HepG2 (cell line): ENCODE measurements at regions not wholly inside any gene's neighbourhood (a gene's known extent, or its start where the extent isn't known, plus 50 kb on each side); places are given as distances from the start of the nearest gene placed in this dataset.

Experiments used
- ATAC-seq: fragments of 200-7000 bp; cut with Tn5 transposase; 3 replicates; pipeline ENCODE4 v1.9.1; 2020; ENCODE audit warnings: mild to moderate bottlenecking, moderate library complexity
- BruUV-seq: library from RNA; stranded (reverse); fragments of 400-500 nt; replicated peaks from 2 replicates; lab custom pipeline; 2021; lab: Mats Ljungman, UMichigan
- CTCF ChIA-PET: fragments of 300-600 bp; formaldehyde crosslinking; extraction: SDS; loops from one replicate; lab custom pipeline; 2021; ENCODE audit warnings: low total read pairs, inconsistent platforms, low intra/inter-chr PET ratio; lab: Yijun Ruan, JAX
- POLR2A ChIA-PET: fragments of 350-600 bp; sonication (Branson Sonifier 250); formaldehyde crosslinking; loops from one replicate; lab custom pipeline; 2020; ENCODE audit warnings: antibody characterized with exemption, inconsistent platforms; lab: Yijun Ruan, JAX
- DNase-seq: peaks from one replicate; pipeline ENCODE4 v3.0.0-alpha.2; 2015; ENCODE audit warnings: low spot score
- FAIRE-seq: peaks from 3 replicates; lab custom pipeline; 2011; peaks lifted over from hg19 to GRCh38; lab: Jason Lieb, UNC
- H2AFZ ChIP-seq: one replicate; pipeline ENCODE4 v1.6.1; 2011; ENCODE audit warnings: low read length, inconsistent platforms
- H3K27ac ChIP-seq: fragments of 300-600 bp; 3 replicates; pipeline ENCODE4 v1.8.0; 2011; ENCODE audit warnings: mixed run types, mild to moderate bottlenecking, mixed read lengths, low read length, inconsistent platforms; ENCODE audit not compliant: insufficient read depth; ENCODE audit errors: extremely low read length
- H3K27me3 ChIP-seq, 2 experiments: fragments of 200-600 bp in 1 of 2; 2 replicates in 1 of 2; 3 replicates in 1 of 2; pipeline versions ENCODE4 v1.6.0 to v1.8.0; 2011; ENCODE audit warnings: low read length in 2 of 2, mild to moderate bottlenecking in 2 of 2, moderate library complexity in 2 of 2, inconsistent platforms in 1 of 2; ENCODE audit not compliant: insufficient read depth in 2 of 2, control insufficient read depth in 1 of 2
- H3K36me3 ChIP-seq, 2 experiments: fragments of 200-600 bp in 1 of 2; replicated peaks in 1 of 2; 2 replicates in 1 of 2; 3 replicates in 1 of 2; pipeline versions ENCODE4 v1.5.1 to v1.8.0; 2011; ENCODE audit warnings: low read length in 2 of 2, inconsistent platforms in 1 of 2; ENCODE audit not compliant: insufficient read depth in 2 of 2, control insufficient read depth in 1 of 2
- H3K4me1 ChIP-seq: 2 replicates; pipeline ENCODE4 v1.5.1; 2012; ENCODE audit warnings: low read length, inconsistent platforms; ENCODE audit not compliant: insufficient read depth
- H3K4me2 ChIP-seq: 2 replicates; pipeline ENCODE4 v1.6.0; 2011; ENCODE audit warnings: low read depth, low read length, inconsistent platforms
- H3K4me3 ChIP-seq, 3 experiments: fragments of 200-600 bp in 1 of 3; sonication (generic), shearing (Covaris generic) in 1 of 3; replicated peaks in 1 of 3; 2 replicates each; pipeline ENCODE4 v1.5.1; 2011 to 2016; ENCODE audit warnings: low read length in 3 of 3, inconsistent platforms in 2 of 3, low read depth in 2 of 3, mild to moderate bottlenecking in 2 of 3, control low read depth in 1 of 3, mixed read lengths in 1 of 3; ENCODE audit not compliant: insufficient read depth in 1 of 3
- H3K79me2 ChIP-seq: one replicate; pipeline ENCODE4 v1.6.1; 2011; ENCODE audit warnings: low read length, inconsistent platforms; ENCODE audit not compliant: insufficient read depth
- H3K9ac ChIP-seq: 2 replicates; pipeline ENCODE4 v1.6.0; 2011; ENCODE audit warnings: mild to moderate bottlenecking, low read depth, low read length, inconsistent platforms; ENCODE audit not compliant: insufficient read depth
- H3K9me3 ChIP-seq: 2 replicates; pipeline ENCODE4 v1.5.1; 2012; ENCODE audit warnings: mild to moderate bottlenecking, low read length
- H4K20me1 ChIP-seq: 2 replicates; pipeline ENCODE4 v1.6.0; 2011; ENCODE audit warnings: inconsistent platforms, mild to moderate bottlenecking, low read length, moderate library complexity; ENCODE audit not compliant: insufficient read depth
- SAP130 ChIP-seq: IDR thresholded peaks from 2 replicates; pipeline ENCODE4 v1.6.1; 2016; ENCODE audit warnings: low read depth
- ZFP1 ChIP-seq: IDR thresholded peaks from 2 replicates; pipeline ENCODE4 v1.6.1; 2016
- WGBS: methylation state at CpG from one replicate; pipeline ENCODE4 v1.1.6; 2017; ENCODE audit warnings: low lambda C conversion rate; 5-methylcytosine and 5-hydroxymethylcytosine counted together
- in situ Hi-C: cut with HindIII; loops from 2 replicates; pipeline ENCODE4 v1.10.0; 2017; ENCODE audit warnings: low pct_unique_long_range_greater_than_20kb; ENCODE audit not compliant: extremely low pct_ligation_motif_present
- intact Hi-C: fragments of 100-400 bp; cut with micrococcal nuclease; formaldehyde crosslinking; loops from one replicate; pipeline ENCODE4 v1.10.0; 2022; ENCODE audit not compliant: unreplicated experiment
- TF ChIP-seq, protein P1 (sequence below): sonication (generic); formaldehyde crosslinking; IDR thresholded peaks from 2 replicates; pipeline ENCODE4 v1.5.1; 2020; ENCODE audit warnings: mild to moderate bottlenecking, missing genetic modification reagents, moderate library complexity

DNA sequence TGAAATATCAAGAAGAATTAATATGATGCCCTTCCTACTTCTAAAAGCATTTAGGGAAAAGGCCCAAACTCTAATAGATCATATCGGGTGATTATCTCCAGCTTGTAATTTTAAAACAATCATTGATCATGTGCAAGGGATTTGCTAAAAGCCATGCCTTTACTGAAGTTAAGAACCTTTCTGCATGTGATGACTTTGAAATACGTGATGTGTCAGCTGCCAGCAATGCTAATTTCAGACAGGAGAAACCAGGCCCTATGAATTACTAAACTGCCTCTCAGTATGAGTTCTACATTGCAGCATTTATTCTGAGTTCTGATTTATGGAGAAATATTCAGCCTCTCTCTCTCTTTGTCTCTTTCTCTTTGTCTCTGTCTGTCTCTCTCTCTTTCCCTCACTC, 203.6 kb upstream of the AKR1E2 start:
- FAIRE-seq: no peak
- no peaks in the 10 kb centered on the region for H4K20me1 ChIP-seq
- no peak overlapping the region for H2AFZ ChIP-seq
- peaks cover 6% of the 10 kb centered on the region; the same call in 1 of the 2 replicates for H3K9me3 ChIP-seq
- H3K9ac ChIP-seq: no peak overlapping the region
- no peak for ATAC-seq
- peaks cover 0 to 3% of the 10 kb centered on the region in 2 experiments; a peak in 1 of 5 replicates for H3K27me3 ChIP-seq
- intact Hi-C loops (no loop called here), in situ Hi-C loops (no loop called here)
- H3K4me1 ChIP-seq: no peaks in the 10 kb centered on the region
- H3K4me3 ChIP-seq: no peak overlapping the region
- no peaks in the 10 kb centered on the region for H3K79me2 ChIP-seq
- H3K36me3 ChIP-seq: no peaks in the 10 kb centered on the region
- WGBS: 20% methylated on average over 2 of the region's 2 CpGs
- CTCF ChIA-PET: no interaction called here
- no peak for DNase-seq
- TF ChIP-seq ZFP1 (CRISPR knock-in tag): no peak
- no peak for TF ChIP-seq SAP130 (CRISPR knock-in tag)
- TF ChIP-seq, all 625 proteins: peak for 0
- H3K27ac ChIP-seq: no peak overlapping the region
- no peak overlapping the region for H3K4me2 ChIP-seq
- BruUV-seq: no TSS peak
- POLR2A ChIA-PET: no interaction called here

DNA sequence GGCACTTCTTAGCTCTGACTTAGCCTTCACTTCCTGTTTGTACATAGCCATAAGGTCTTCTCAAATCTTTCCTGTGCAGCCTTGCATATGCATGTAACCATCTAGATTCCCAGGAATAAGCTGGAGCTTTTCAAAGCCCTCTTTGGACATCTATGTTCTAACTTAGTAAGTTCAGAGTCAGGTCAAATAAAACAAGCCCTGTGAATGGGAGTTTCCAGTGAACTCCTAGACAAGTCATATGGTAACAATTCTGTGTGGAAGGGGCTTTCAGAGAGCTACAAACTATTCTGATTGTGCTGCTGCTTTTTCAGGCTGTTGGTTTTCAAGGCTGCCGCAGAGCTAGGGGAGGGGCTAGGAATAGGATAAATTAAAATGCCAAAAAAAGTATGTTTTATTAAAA, 208.4 kb upstream of the AKR1E2 start:
- 29% methylated on average over 1 of the region's 1 CpG for WGBS
- Histone ChIP-seq H2AFZ (no peak overlapping the region), H3K79me2 (no peaks in the 10 kb centered on the region), H3K9me3 (no peaks in the 10 kb centered on the region), H3K36me3 (no peaks in the 10 kb centered on the region), H3K4me2 (no peak overlapping the region), H3K27me3 (peaks cover 0 to 3% of the 10 kb centered on the region in 2 experiments; a peak in 1 of 5 replicates), H3K27ac (no peak overlapping the region), H3K4me3 (no peak overlapping the region), H4K20me1 (no peaks in the 10 kb centered on the region), H3K4me1 (no peaks in the 10 kb centered on the region), H3K9ac (no peak overlapping the region)
- ChIA-PET CTCF (no interaction called here), POLR2A (no interaction called here)
- in situ Hi-C loops (no loop called here), intact Hi-C loops (no loop called here)
- ATAC-seq (no peak), DNase-seq (no peak), FAIRE-seq (no peak)
- TF ChIP-seq, protein P1, sequence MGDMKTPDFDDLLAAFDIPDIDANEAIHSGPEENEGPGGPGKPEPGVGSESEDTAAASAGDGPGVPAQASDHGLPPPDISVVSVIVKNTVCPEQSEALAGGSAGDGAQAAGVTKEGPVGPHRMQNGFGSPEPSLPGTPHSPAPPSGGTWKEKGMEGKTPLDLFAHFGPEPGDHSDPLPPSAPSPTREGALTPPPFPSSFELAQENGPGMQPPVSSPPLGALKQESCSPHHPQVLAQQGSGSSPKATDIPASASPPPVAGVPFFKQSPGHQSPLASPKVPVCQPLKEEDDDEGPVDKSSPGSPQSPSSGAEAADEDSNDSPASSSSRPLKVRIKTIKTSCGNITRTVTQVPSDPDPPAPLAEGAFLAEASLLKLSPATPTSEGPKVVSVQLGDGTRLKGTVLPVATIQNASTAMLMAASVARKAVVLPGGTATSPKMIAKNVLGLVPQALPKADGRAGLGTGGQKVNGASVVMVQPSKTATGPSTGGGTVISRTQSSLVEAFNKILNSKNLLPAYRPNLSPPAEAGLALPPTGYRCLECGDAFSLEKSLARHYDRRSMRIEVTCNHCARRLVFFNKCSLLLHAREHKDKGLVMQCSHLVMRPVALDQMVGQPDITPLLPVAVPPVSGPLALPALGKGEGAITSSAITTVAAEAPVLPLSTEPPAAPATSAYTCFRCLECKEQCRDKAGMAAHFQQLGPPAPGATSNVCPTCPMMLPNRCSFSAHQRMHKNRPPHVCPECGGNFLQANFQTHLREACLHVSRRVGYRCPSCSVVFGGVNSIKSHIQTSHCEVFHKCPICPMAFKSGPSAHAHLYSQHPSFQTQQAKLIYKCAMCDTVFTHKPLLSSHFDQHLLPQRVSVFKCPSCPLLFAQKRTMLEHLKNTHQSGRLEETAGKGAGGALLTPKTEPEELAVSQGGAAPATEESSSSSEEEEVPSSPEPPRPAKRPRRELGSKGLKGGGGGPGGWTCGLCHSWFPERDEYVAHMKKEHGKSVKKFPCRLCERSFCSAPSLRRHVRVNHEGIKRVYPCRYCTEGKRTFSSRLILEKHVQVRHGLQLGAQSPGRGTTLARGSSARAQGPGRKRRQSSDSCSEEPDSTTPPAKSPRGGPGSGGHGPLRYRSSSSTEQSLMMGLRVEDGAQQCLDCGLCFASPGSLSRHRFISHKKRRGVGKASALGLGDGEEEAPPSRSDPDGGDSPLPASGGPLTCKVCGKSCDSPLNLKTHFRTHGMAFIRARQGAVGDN (CRISPR knock-in tag): no peak
- BruUV-seq: no TSS peak
